ENCODE measurements at regions not wholly inside any gene's neighbourhood (a gene's known extent, or its start where the extent isn't known, plus 50 kb on each side); places are given as distances from the start of the nearest gene placed in this dataset.

GRCh38 chr14:61627612-61628011 is 67.7 kb upstream of the HIF1A start:
- no peak overlapping the region for H3K9ac ChIP-seq (ENCODE audit: low read length in 3 of 3)
- no peak overlapping the region for H3K27ac ChIP-seq (ENCODE audit: low read depth in 2 of 2, low read length in 2 of 2)
- TF ChIP-seq CTCF (IDR thresholded peaks at IDR 0.05; ENCODE audit: borderline replicate concordance, extremely low read depth, insufficient read depth) = no peak
- H3K4me1 ChIP-seq (ENCODE audit: control insufficient read depth in 2 of 3, insufficient read depth in 2 of 3, low read depth in 1 of 3, low read length in 3 of 3) = peaks cover 0 to 4% (median 0%) of the 10 kb centered on the region in 3 donors
- intact Hi-C loops (cut with DNase I) = no loop called here
- no peak for FAIRE-seq
- no peaks in the 10 kb centered on the region for H3K27me3 ChIP-seq (ENCODE audit: control insufficient read depth, insufficient read depth, low read length)
- no peaks in the 10 kb centered on the region for H3K36me3 ChIP-seq (ENCODE audit: control insufficient read depth in 2 of 3, insufficient read depth in 3 of 3, low read length in 3 of 3)
- no peak for DNase-seq
- H3K9me3 ChIP-seq (ENCODE audit: control insufficient read depth in 2 of 3, insufficient read depth in 1 of 3, low read length in 3 of 3) = no peaks in the 10 kb centered on the region
- no peak overlapping the region for H3K4me3 ChIP-seq (ENCODE audit: low read length in 3 of 3)

DNA sequence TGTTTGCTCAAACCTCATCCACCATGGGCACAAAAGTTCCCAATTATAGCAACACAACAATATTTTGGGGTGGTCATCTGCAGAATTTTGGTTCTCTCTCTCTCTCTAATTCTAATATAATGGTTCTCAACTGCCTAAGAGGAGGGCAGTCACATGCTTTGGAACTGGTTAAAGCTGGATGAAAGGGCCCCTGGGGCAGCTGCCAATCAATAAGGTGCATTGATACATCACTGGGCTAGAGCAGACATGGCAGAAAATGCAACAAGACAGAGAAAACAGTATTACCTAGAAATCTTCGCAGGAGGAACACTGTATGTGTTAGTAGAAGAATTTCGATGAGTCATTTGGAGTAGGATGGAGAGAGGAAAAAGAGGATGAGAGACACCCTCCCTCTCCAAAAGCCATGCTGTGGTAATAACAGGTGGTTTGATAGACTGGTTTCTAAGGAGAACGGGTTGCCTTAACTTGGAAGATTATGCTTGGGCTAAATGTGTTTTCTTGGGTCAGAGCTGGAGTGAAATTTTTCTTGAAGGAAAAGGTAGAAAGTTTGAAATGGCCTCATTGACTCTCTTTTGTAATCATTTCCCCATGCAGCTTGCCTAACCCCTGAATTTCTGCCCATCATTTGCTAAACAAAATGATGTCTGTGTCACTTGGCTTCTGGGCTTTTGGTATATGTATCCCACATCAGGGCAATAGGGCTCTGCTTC is 67.1 kb upstream of the HIF1A start:
- Histone ChIP-seq H3K27ac (ENCODE audit: low read depth in 2 of 2, low read length in 2 of 2) (no peak overlapping the region), H3K36me3 (ENCODE audit: control insufficient read depth in 2 of 3, insufficient read depth in 3 of 3, low read length in 3 of 3) (no peaks in the 10 kb centered on the region), H3K4me1 (ENCODE audit: control insufficient read depth in 2 of 3, insufficient read depth in 2 of 3, low read depth in 1 of 3, low read length in 3 of 3) (peaks cover 0 to 4% (median 0%) of the 10 kb centered on the region in 3 donors), H3K9ac (ENCODE audit: low read length in 3 of 3) (no peak overlapping the region), H3K27me3 (ENCODE audit: control insufficient read depth, insufficient read depth, low read length) (no peaks in the 10 kb centered on the region), H3K9me3 (ENCODE audit: control insufficient read depth in 2 of 3, insufficient read depth in 1 of 3, low read length in 3 of 3) (no peaks in the 10 kb centered on the region), H3K4me3 (ENCODE audit: low read length in 3 of 3) (no peak overlapping the region)
- DNase-seq (no peak), FAIRE-seq (no peak)
- no peak for TF ChIP-seq CTCF (IDR thresholded peaks at IDR 0.05; ENCODE audit: borderline replicate concordance, extremely low read depth, insufficient read depth)
- intact Hi-C loops (cut with DNase I) = no loop called here

GRCh38 chr14:61630399-61631044 is 64.8 kb upstream of the HIF1A start:
- H3K9me3 ChIP-seq (ENCODE audit: control insufficient read depth in 2 of 3, insufficient read depth in 1 of 3, low read length in 3 of 3) = no peaks in the 10 kb centered on the region
- FAIRE-seq (no peak), DNase-seq (no peak)
- no peak overlapping the region for H3K9ac ChIP-seq (ENCODE audit: low read length in 3 of 3)
- peaks cover 0 to 4% (median 0%) of the 10 kb centered on the region in 3 donors for H3K4me1 ChIP-seq (ENCODE audit: control insufficient read depth in 2 of 3, insufficient read depth in 2 of 3, low read depth in 1 of 3, low read length in 3 of 3)
- TF ChIP-seq CTCF (IDR thresholded peaks at IDR 0.05; ENCODE audit: borderline replicate concordance, extremely low read depth, insufficient read depth) = no peak
- H3K36me3 ChIP-seq (ENCODE audit: control insufficient read depth in 2 of 3, insufficient read depth in 3 of 3, low read length in 3 of 3) = no peaks in the 10 kb centered on the region
- no peaks in the 10 kb centered on the region for H3K27me3 ChIP-seq (ENCODE audit: control insufficient read depth, insufficient read depth, low read length)
- H3K27ac ChIP-seq (ENCODE audit: low read depth in 2 of 2, low read length in 2 of 2) = no peak overlapping the region
- no peak overlapping the region for H3K4me3 ChIP-seq (ENCODE audit: low read length in 3 of 3)
- intact Hi-C loops (cut with DNase I) = no loop called here

Measured in kidney (tissue), 13 donors.